ENCODE measurements at regions not wholly inside any gene's neighbourhood (a gene's known extent, or its start where the extent isn't known, plus 50 kb on each side); places are given as distances from the start of the nearest gene placed in this dataset.

DNA sequence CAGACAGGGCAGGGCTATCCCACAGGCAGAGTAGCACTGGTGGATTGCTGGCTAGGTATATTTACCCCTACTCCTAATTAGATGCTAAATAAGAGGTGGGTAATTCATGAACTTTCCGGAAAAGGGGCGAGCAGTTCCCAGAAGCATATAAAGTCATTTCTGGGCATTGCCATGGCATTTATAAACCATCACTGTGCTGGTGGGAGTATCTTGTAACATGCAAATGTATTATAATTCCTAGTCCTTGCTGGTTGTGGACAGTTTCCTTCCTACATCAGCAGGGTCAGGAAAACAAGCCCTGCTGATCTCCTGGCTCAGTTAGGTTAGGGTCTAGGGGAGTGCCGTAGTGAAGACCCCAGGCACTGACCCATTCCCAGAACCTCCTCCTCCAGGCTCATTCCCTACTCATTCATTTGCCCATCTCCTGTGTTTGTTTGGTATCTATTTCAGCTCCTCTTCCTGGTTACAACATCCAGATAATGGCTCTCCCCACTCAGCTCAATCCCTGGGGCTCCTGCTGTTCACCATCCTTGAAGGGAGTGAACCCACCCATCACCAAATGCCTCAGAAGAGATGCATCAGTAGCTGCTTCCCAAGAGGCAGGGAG lies 282.7 kb downstream of the SRBD1 start:
- TF ChIP-seq, protein P1, sequence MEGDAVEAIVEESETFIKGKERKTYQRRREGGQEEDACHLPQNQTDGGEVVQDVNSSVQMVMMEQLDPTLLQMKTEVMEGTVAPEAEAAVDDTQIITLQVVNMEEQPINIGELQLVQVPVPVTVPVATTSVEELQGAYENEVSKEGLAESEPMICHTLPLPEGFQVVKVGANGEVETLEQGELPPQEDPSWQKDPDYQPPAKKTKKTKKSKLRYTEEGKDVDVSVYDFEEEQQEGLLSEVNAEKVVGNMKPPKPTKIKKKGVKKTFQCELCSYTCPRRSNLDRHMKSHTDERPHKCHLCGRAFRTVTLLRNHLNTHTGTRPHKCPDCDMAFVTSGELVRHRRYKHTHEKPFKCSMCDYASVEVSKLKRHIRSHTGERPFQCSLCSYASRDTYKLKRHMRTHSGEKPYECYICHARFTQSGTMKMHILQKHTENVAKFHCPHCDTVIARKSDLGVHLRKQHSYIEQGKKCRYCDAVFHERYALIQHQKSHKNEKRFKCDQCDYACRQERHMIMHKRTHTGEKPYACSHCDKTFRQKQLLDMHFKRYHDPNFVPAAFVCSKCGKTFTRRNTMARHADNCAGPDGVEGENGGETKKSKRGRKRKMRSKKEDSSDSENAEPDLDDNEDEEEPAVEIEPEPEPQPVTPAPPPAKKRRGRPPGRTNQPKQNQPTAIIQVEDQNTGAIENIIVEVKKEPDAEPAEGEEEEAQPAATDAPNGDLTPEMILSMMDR (conservative IDR thresholded peaks at IDR 0.05; ENCODE audit: low read depth, low read length): no peak
- no peak for TF ChIP-seq EZH2 (IDR thresholded peaks at IDR 0.05; ENCODE audit: borderline replicate concordance, low read depth, low read length, poor library complexity, severe bottlenecking)

Data from A673 (cell line).